ENCODE measurements at regions not wholly inside any gene's neighbourhood (a gene's known extent, or its start where the extent isn't known, plus 50 kb on each side); places are given as distances from the start of the nearest gene placed in this dataset.
A peak's percentile ranks its signal among the peaks of the same experiment; 100 is the strongest.

GRCh38 chr5:77569409-77569808 lies 69.1 kb downstream of the OTP start:
- DNase-seq: no peak

GRCh38 chr5:77568555-77568954 lies 70.0 kb downstream of the OTP start:
- DNase-seq: no peak

- DNase-seq: no peak
Measured at GRCh38 chr5:77568082-77568481, 70.4 kb downstream of the OTP start.

GRCh38 chr5:77563475-77563874 lies 71.4 kb upstream of the WDR41 start:
- no peak for DNase-seq

GRCh38 chr5:77561965-77562364 lies 69.8 kb upstream of the WDR41 start:
- DNase-seq: no peak

- peak; percentile 27 to 61 (median 40) for DNase-seq
Measured at GRCh38 chr5:77560677-77561263, 68.7 kb upstream of the WDR41 start.

- no peak for DNase-seq
Measured at GRCh38 chr5:77558266-77558665, 66.2 kb upstream of the WDR41 start.

- no peak for DNase-seq
Measured at GRCh38 chr5:77550406-77550805, 58.3 kb upstream of the WDR41 start.

GRCh38 chr5:77545285-77545684 lies 53.2 kb upstream of the WDR41 start:
- no peak for DNase-seq

All from muscle of back (tissue), 3 donors.